ENCODE measurements at regions not wholly inside any gene's neighbourhood (a gene's known extent, or its start where the extent isn't known, plus 50 kb on each side); places are given as distances from the start of the nearest gene placed in this dataset.
A peak's percentile ranks its signal among the peaks of the same experiment; 100 is the strongest.

DNA sequence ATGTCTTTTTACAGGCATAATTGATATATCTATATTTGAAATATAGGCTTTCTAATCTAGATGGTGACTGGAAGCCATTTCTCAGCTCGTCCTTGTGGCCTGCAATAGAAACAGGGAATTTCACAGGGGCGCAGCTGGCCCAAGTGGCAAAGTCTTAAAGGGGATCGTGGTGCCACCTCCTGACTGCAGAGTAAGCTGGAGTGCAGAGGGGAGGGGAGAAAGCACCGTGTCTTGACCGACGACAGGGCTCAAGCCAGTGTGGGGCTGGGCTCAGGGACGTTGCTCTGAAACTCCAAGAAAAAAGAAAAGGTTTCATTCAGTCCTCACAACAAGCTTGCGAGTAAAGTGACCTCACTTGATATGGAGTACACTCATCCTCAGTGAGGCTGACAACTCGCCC, 255.1 kb downstream of the DCDC2C start:
- TF ChIP-seq, protein P1, sequence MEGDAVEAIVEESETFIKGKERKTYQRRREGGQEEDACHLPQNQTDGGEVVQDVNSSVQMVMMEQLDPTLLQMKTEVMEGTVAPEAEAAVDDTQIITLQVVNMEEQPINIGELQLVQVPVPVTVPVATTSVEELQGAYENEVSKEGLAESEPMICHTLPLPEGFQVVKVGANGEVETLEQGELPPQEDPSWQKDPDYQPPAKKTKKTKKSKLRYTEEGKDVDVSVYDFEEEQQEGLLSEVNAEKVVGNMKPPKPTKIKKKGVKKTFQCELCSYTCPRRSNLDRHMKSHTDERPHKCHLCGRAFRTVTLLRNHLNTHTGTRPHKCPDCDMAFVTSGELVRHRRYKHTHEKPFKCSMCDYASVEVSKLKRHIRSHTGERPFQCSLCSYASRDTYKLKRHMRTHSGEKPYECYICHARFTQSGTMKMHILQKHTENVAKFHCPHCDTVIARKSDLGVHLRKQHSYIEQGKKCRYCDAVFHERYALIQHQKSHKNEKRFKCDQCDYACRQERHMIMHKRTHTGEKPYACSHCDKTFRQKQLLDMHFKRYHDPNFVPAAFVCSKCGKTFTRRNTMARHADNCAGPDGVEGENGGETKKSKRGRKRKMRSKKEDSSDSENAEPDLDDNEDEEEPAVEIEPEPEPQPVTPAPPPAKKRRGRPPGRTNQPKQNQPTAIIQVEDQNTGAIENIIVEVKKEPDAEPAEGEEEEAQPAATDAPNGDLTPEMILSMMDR (IDR thresholded peaks at IDR 0.05; ENCODE audit: insufficient read depth, low read length) = no peak
- no peak for DNase-seq (ENCODE audit: low read depth)
- H3K4me3 ChIP-seq (ENCODE audit: low read depth, low read length) = no peak overlapping the region

- TF ChIP-seq, protein P1 (IDR thresholded peaks at IDR 0.05; ENCODE audit: insufficient read depth, low read length) = no peak
- no peak for DNase-seq (ENCODE audit: low read depth)
These were observed 255.6 kb downstream of the DCDC2C start for GRCh38 chr2:3958969-3959368.

GRCh38 chr2:3959372-3959771, 256.0 kb downstream of the DCDC2C start:
- TF ChIP-seq, protein P1 (IDR thresholded peaks at IDR 0.05; ENCODE audit: insufficient read depth, low read length) = peak; percentile 47
- DNase-seq (ENCODE audit: low read depth) = peak; percentile 11
- H3K4me3 ChIP-seq (ENCODE audit: low read depth, low read length) = no peak overlapping the region

More at GRCh38 chr2:3958969-3959368, 255.6 kb downstream of the DCDC2C start:
- H3K4me3 ChIP-seq (ENCODE audit: low read depth, low read length) = no peak overlapping the region

GRCh38 chr2:3960106-3960505, 256.7 kb downstream of the DCDC2C start:
- no peak for DNase-seq (ENCODE audit: low read depth)
- H3K4me3 ChIP-seq (ENCODE audit: low read depth, low read length) = no peak overlapping the region
- TF ChIP-seq, protein P1 (IDR thresholded peaks at IDR 0.05; ENCODE audit: insufficient read depth, low read length) = no peak

GRCh38 chr2:3962719-3963118, 259.3 kb downstream of the DCDC2C start:
- TF ChIP-seq, protein P1 (IDR thresholded peaks at IDR 0.05; ENCODE audit: insufficient read depth, low read length) = no peak
- no peak for DNase-seq (ENCODE audit: low read depth)
- no peak overlapping the region for H3K4me3 ChIP-seq (ENCODE audit: low read depth, low read length)

- no peak overlapping the region for H3K4me3 ChIP-seq (ENCODE audit: low read depth, low read length)
- TF ChIP-seq, protein P1 (IDR thresholded peaks at IDR 0.05; ENCODE audit: insufficient read depth, low read length) = no peak
- DNase-seq (ENCODE audit: low read depth) = no peak
These were observed 261.8 kb downstream of the DCDC2C start for GRCh38 chr2:3965211-3965610.

DNA sequence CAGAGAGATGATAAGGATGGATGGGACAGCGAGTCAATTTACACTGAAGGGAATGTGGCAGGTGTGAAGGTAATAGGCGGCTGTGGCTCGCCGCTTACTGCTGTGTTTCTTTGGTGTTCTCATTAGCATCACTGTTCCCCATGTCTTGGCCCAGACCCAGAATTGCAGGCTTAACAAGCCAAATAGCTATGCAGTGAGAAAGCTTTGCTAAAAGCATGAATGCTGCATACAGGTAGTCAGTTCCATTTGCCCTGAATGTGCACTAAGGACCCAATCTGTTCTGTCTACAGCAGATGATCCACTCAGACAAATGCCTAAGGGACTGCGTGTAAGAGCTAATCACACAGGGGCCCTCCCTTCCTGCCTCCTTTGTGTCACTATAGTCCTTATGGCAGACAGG, 262.6 kb downstream of the DCDC2C start:
- no peak overlapping the region for H3K4me3 ChIP-seq (ENCODE audit: low read depth, low read length)
- DNase-seq (ENCODE audit: low read depth) = no peak
- TF ChIP-seq, protein P1 (IDR thresholded peaks at IDR 0.05; ENCODE audit: insufficient read depth, low read length) = no peak
